PC-9 (cell line): ENCODE measurements at regions not wholly inside any gene's neighbourhood (a gene's known extent, or its start where the extent isn't known, plus 50 kb on each side); places are given as distances from the start of the nearest gene placed in this dataset.

ENCODE experiments used
- BruUV-seq: library from RNA; stranded (reverse); fragments of 400-500 nt; replicated peaks from 2 replicates; lab custom pipeline; 2021; lab: Mats Ljungman, UMichigan
- CTCF ChIA-PET: fragments of 300-600 bp; sonication (Branson Sonifier 250); formaldehyde crosslinking; loops from one replicate; lab custom pipeline; 2022; ENCODE audit warnings: antibody characterized with exemption; lab: Charles Lee
- POLR2A ChIA-PET: fragments of 300-600 bp; sonication (Branson Sonifier 250); formaldehyde crosslinking; loops from one replicate; lab custom pipeline; 2022; ENCODE audit warnings: antibody characterized with exemption; ENCODE audit not compliant: unreplicated experiment; lab: Charles Lee
- DNase-seq, 2 experiments: peaks; one replicate each; pipeline versions ENCODE4 v3.0.0 to v3.0.0-alpha.2; 2015 to 2022; ENCODE audit warnings: mixed read lengths in 1 of 2
- H2AFZ ChIP-seq: fragments of 200-600 bp; sonication (generic); 2 replicates; pipeline ENCODE4 v1.8.1; 2017; ENCODE audit warnings: antibody characterized with exemption
- H3F3A ChIP-seq: fragments of 200-600 bp; sonication (generic); 2 replicates; pipeline ENCODE4 v1.8.1; 2017; ENCODE audit warnings: antibody characterized with exemption, mild to moderate bottlenecking, low read depth; ENCODE audit not compliant: insufficient read depth
- H3K27ac ChIP-seq: fragments of 200-600 bp; sonication (generic); 2 replicates; pipeline ENCODE4 v1.6.1; 2016; ENCODE audit warnings: mixed run types
- H3K27me3 ChIP-seq: fragments of 200-600 bp; sonication (generic); 2 replicates; pipeline ENCODE4 v1.6.1; 2016; ENCODE audit warnings: low read depth, mixed run types; ENCODE audit not compliant: insufficient read depth
- H3K36me3 ChIP-seq: fragments of 200-600 bp; sonication (generic); 2 replicates; pipeline ENCODE4 v1.6.1; 2016; ENCODE audit warnings: low read depth, mixed run types
- H3K4me1 ChIP-seq: fragments of 200-600 bp; sonication (generic); replicated peaks from 2 replicates; pipeline ENCODE4 v1.6.1; 2016; ENCODE audit warnings: mixed run types; ENCODE audit not compliant: insufficient read depth
- H3K4me2 ChIP-seq: fragments of 200-600 bp; sonication (generic); 2 replicates; pipeline ENCODE4 v1.6.1; 2017; ENCODE audit warnings: mixed run types
- H3K4me3 ChIP-seq: fragments of 200-600 bp; sonication (generic); 2 replicates; pipeline ENCODE4 v1.6.1; 2016; ENCODE audit warnings: mixed run types
- H3K79me2 ChIP-seq: fragments of 200-600 bp; sonication (generic); 2 replicates; pipeline ENCODE4 v1.6.1; 2017; ENCODE audit warnings: low read depth, mixed run types
- H3K9me2 ChIP-seq: fragments of 200-600 bp; sonication (generic); 2 replicates; pipeline ENCODE4 v1.8.1; 2017; ENCODE audit warnings: mild to moderate bottlenecking; ENCODE audit not compliant: insufficient read depth
- H3K9me3 ChIP-seq: fragments of 200-600 bp; sonication (generic); 2 replicates; pipeline ENCODE4 v1.8.1; 2016; ENCODE audit warnings: low read depth; ENCODE audit not compliant: insufficient read depth
- H4K20me1 ChIP-seq: fragments of 200-600 bp; sonication (generic); 2 replicates; pipeline ENCODE4 v1.8.1; 2017; ENCODE audit not compliant: insufficient read depth
- EZH2 ChIP-seq: fragments of 200-600 bp; sonication (generic); IDR thresholded peaks from 2 replicates; pipeline ENCODE4 v1.8.0; 2017; ENCODE audit warnings: antibody characterized with exemption, low read depth
- intact Hi-C: fragments of 100-400 bp; cut with micrococcal nuclease; formaldehyde crosslinking; loops from one replicate; pipeline ENCODE4 v1.10.0; 2022; ENCODE audit not compliant: unreplicated experiment
- TF ChIP-seq, protein P1 (sequence below): fragments of 200-600 bp; sonication (generic); conservative IDR thresholded peaks from 2 replicates; pipeline ENCODE4 v1.6.1; 2017; ENCODE audit warnings: mixed run types, antibody characterized with exemption, mild to moderate bottlenecking, moderate library complexity

DNA sequence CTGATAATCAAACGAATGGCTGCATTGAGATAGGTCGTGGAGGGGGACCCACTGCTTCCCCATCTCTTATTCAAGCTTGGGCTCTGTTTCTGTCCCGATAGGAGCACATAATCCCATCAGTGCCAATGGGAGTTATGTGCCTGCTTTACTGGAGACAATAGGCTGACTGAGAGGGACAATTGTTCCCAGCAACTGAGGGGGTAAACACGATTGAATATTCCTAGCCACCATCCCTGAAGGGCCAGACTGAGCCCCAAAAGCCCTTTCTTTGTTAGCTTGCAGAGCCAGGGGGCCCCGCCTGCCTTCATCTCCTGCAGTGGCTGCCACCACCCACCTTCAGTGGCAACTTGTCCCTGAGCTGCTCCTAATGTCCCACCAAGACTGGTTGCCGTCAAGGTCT lies 172.8 kb upstream of the NAV2 start:
- no peaks in the 10 kb centered on the region for H3K9me3 ChIP-seq
- ChIA-PET POLR2A (interaction anchor here (0.5 kb wide), 1 partner anchor 23 kb away, joined by 3 read pairs; no protein-coding TSS in a partner anchor), CTCF (no interaction called here)
- no peak for DNase-seq
- no peaks in the 10 kb centered on the region for H3K27me3 ChIP-seq
- H3K4me3 ChIP-seq, result no peak overlapping the region
- H4K20me1 ChIP-seq, result no peaks in the 10 kb centered on the region
- H3F3A ChIP-seq, result no peaks in the 10 kb centered on the region
- H3K4me2 ChIP-seq, result no peak overlapping the region
- H3K4me1 ChIP-seq, result no peaks in the 10 kb centered on the region
- H2AFZ ChIP-seq, result no peak overlapping the region
- H3K79me2 ChIP-seq, result no peaks in the 10 kb centered on the region
- intact Hi-C loops, result no loop called here
- BruUV-seq, result no TSS peak
- H3K36me3 ChIP-seq, result no peaks in the 10 kb centered on the region
- H3K27ac ChIP-seq, result no peak overlapping the region
- no peaks in the 10 kb centered on the region; the same call in 1 of the 2 replicates for H3K9me2 ChIP-seq
- no peak for TF ChIP-seq EZH2
- TF ChIP-seq, protein P1, sequence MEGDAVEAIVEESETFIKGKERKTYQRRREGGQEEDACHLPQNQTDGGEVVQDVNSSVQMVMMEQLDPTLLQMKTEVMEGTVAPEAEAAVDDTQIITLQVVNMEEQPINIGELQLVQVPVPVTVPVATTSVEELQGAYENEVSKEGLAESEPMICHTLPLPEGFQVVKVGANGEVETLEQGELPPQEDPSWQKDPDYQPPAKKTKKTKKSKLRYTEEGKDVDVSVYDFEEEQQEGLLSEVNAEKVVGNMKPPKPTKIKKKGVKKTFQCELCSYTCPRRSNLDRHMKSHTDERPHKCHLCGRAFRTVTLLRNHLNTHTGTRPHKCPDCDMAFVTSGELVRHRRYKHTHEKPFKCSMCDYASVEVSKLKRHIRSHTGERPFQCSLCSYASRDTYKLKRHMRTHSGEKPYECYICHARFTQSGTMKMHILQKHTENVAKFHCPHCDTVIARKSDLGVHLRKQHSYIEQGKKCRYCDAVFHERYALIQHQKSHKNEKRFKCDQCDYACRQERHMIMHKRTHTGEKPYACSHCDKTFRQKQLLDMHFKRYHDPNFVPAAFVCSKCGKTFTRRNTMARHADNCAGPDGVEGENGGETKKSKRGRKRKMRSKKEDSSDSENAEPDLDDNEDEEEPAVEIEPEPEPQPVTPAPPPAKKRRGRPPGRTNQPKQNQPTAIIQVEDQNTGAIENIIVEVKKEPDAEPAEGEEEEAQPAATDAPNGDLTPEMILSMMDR, result no peak

DNA sequence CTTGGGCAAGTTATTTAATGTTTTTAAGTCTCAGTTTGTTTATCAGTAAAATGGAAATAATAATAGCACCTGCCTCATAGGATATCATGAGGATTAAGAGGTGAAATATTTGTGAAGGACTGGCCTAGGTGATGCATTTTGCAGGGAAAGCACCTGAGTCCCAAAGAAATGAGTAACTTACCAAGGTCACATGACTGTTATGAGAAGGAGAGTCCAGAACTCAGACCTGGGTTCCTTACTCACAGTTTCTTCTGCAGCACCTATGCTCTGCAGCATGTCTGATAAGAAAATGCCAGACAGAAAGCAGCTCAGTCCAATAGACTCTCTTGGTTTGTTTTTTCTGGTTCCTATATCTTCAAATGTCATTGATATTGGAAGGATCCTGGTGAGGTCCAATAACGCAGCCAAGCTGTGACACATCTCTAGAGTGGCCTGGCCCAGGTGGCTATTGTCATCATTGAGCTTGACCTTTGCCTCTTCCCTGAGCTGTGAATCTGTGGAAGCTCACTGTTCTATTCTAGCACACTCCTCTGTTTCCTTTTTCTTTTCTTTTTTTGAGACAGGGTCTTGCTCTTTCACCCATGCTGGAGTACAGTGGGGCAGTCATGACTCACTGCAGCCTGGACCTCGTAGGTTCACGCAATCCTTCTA lies 174.7 kb upstream of the NAV2 start:
- TF ChIP-seq, protein P1, result no peak
- no peak for TF ChIP-seq EZH2
- Histone ChIP-seq H2AFZ (no peak overlapping the region), H4K20me1 (no peaks in the 10 kb centered on the region), H3K79me2 (no peaks in the 10 kb centered on the region), H3K36me3 (no peaks in the 10 kb centered on the region), H3K27me3 (no peaks in the 10 kb centered on the region), H3K9me2 (no peaks in the 10 kb centered on the region; the same call in 1 of the 2 replicates), H3K9me3 (no peaks in the 10 kb centered on the region), H3K4me2 (no peak overlapping the region), H3K4me1 (no peaks in the 10 kb centered on the region), H3F3A (no peaks in the 10 kb centered on the region), H3K27ac (no peak overlapping the region), H3K4me3 (no peak overlapping the region)
- intact Hi-C loops, result no loop called here
- POLR2A ChIA-PET, result interaction anchor here (0.6 kb wide), 1 partner anchor 8 kb away, joined by 4 read pairs; no protein-coding TSS in a partner anchor
- CTCF ChIA-PET, result no interaction called here
- no TSS peak for BruUV-seq
- DNase-seq, result peak in 1 of 2 experiments; percentile 13

DNA sequence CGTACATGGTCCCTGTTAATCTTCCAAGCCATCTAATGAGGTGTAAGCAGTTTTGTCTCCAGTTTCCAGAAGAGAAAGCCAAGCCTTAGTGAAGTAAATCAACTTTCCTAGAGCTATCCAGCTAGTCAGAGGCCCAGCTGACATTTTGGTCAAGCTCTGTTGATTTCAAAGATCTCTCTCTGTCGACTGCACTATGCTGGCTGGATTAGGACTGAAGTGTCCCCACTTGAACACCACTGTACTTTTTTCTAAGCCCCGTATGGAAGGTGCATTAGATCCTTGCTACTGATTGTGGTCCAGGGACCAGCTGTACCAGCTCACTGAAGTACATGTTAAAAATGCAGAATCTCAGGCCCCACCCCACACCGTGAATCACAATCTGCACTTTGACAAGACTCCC lies 176.5 kb upstream of the NAV2 start:
- H3K4me1 ChIP-seq, result no peaks in the 10 kb centered on the region
- H3K27ac ChIP-seq, result no peak overlapping the region
- no peaks in the 10 kb centered on the region for H3K27me3 ChIP-seq
- H3K4me2 ChIP-seq, result no peak overlapping the region
- H3K36me3 ChIP-seq, result no peaks in the 10 kb centered on the region
- no peak overlapping the region for H3K4me3 ChIP-seq
- ChIA-PET POLR2A (no interaction called here), CTCF (no interaction called here)
- no peaks in the 10 kb centered on the region for H4K20me1 ChIP-seq
- no peak for TF ChIP-seq EZH2
- TF ChIP-seq, protein P1, result no peak
- peak in 1 of 2 experiments; percentile 21 for DNase-seq
- no peaks in the 10 kb centered on the region for H3K9me2 ChIP-seq
- no peak overlapping the region for H2AFZ ChIP-seq
- intact Hi-C loops, result no loop called here
- no peaks in the 10 kb centered on the region for H3K9me3 ChIP-seq
- BruUV-seq, result no TSS peak
- no peaks in the 10 kb centered on the region for H3F3A ChIP-seq
- H3K79me2 ChIP-seq, result no peaks in the 10 kb centered on the region
